ENCODE measurements at regions not wholly inside any gene's neighbourhood (a gene's known extent, or its start where the extent isn't known, plus 50 kb on each side); places are given as distances from the start of the nearest gene placed in this dataset.
"Not testable (repeated sequence)": the region's sequence is repeated elsewhere in the genome, so short reads cannot be mapped to it uniquely, and the experiment has no call there.

DNA sequence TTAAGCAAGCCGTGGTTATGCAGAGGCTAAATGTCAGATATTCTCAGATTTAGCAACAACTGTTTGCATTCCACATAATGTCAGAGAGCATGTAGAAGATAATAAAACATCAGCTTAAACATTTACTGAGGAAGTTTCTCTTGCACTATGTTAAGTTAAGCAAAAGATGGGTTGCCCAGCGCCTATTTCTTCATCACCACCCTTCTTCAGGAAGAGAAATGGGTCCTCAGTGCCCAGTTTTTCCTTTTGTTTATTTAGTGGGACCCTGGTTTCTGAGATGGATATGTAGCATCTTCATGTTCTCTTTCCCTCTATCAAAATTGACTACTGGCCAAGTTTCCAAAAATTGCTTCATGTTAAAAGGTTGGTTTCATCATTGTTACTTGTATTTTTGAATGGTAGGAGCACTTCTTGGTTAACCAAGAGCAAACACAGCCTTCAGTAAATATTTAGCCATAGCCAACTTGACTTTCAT is 356.8 kb downstream of the RFC3 start:
- DNase-seq = no peak
- in situ Hi-C loops (cut with HindIII; ENCODE audit: low pct_ligation_motif_present, low pct_unique_long_range_greater_than_20kb, low sequenced_read_pairs) = no loop called here

- in situ Hi-C loops (cut with HindIII; ENCODE audit: low pct_ligation_motif_present, low pct_unique_long_range_greater_than_20kb, low sequenced_read_pairs) = no loop called here
- no peak for DNase-seq
These were observed 357.6 kb downstream of the RFC3 start for GRCh38 chr13:34175551-34175950.

DNA sequence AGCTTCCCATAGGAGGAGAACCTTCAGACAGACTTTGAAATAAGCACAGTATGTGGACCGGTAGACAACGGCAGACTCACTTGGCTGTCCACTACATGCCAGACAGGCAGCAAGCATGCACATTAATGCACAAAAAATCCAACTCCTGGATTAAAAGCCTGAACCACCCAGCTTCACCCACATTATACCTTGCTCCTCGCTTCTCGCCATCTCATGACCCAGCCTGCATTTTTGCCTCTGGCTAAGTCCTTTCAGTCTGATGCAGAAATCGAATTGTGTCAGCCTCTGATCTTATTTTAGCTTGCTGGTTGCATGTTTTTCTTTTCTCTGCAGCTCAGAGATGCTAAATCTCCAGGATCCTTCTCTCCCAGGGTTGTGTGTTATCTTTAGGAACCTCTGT is 358.7 kb downstream of the RFC3 start:
- in situ Hi-C loops (cut with HindIII; ENCODE audit: low pct_ligation_motif_present, low pct_unique_long_range_greater_than_20kb, low sequenced_read_pairs) = no loop called here
- DNase-seq = no peak

GRCh38 chr13:34179481-34179880 is 361.5 kb downstream of the RFC3 start:
- DNase-seq = peak; percentile 4
- in situ Hi-C loops (cut with HindIII; ENCODE audit: low pct_ligation_motif_present, low pct_unique_long_range_greater_than_20kb, low sequenced_read_pairs) = no loop called here

- in situ Hi-C loops (cut with HindIII; ENCODE audit: low pct_ligation_motif_present, low pct_unique_long_range_greater_than_20kb, low sequenced_read_pairs) = no loop called here
- no peak for DNase-seq
These were observed 362.0 kb downstream of the RFC3 start for GRCh38 chr13:34179927-34180326.

- in situ Hi-C loops (cut with HindIII; ENCODE audit: low pct_ligation_motif_present, low pct_unique_long_range_greater_than_20kb, low sequenced_read_pairs); DNase-seq: not testable (repeated sequence)
These were observed 363.3 kb downstream of the RFC3 start for GRCh38 chr13:34181256-34181655.

- in situ Hi-C loops (cut with HindIII; ENCODE audit: low pct_ligation_motif_present, low pct_unique_long_range_greater_than_20kb, low sequenced_read_pairs) = no loop called here
- DNase-seq = no peak
These were observed 372.0 kb downstream of the RFC3 start for GRCh38 chr13:34189946-34190345.

DNA sequence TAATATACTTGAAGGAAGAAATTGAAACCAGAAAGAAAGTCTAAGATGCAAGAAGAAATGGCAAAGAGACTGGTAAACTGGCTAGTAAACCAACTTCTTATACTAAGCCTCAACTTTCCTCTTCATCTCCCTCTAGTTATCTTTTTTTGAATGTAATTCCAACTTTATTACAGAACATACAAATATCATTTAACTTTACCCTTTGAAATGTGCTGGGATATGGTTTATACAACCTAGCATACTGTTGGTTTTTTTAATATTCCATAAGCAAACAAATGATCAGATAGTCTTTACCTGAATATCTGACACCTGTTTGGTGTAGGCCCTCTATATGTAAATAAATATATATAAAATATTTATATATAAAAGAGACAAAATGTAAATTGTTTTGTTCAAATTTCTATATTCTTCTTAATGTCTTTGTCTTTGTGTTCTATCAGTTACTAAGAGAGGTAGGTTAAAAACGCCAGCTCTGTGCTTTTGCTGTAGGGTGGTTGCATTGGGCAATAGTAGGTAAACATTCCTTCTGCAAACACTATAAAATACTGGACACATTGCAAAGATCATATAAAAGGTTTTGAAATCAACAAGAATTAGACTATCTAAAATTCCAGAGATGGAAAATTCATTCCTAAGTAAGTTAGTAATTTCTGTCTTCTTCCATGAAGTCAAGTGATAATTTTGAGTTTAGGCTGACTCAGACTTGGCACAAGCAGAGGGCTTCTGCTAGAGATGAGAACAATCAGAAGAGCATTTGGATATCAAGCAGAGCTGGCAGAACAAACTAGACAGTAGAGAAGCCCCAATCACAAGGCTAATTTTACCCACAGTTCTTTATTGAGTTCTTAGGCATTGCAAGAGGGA is 383.3 kb downstream of the RFC3 start:
- in situ Hi-C loops (cut with HindIII; ENCODE audit: low pct_ligation_motif_present, low pct_unique_long_range_greater_than_20kb, low sequenced_read_pairs) = no loop called here
- no peak for DNase-seq

DNA sequence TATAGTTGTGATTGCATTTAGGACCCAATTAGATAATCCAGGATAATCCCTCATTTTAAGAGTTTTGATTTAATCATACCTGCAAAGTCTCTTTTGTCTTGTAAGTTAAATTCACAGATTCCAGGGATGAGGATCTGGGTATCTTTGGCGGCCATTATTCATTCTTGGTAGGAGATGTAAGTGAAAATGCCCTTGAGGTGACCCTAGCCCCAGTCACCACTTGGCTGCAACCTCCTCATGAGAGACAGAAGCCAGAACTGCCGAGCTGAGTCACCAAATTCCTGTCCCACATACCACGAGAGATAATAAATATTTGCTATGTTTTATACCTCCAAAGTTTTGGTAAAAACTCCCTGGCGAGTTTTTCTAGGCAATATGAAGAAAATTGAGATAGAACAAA is 389.4 kb downstream of the RFC3 start:
- DNase-seq = peak; percentile 5

GRCh38 chr13:34207872-34208271 is 389.9 kb downstream of the RFC3 start:
- in situ Hi-C loops (cut with HindIII; ENCODE audit: low pct_ligation_motif_present, low pct_unique_long_range_greater_than_20kb, low sequenced_read_pairs) = no loop called here
- DNase-seq = no peak

More for the DNA sequence above, 389.4 kb downstream of the RFC3 start:
- in situ Hi-C loops (cut with HindIII; ENCODE audit: low pct_ligation_motif_present, low pct_unique_long_range_greater_than_20kb, low sequenced_read_pairs) = no loop called here

- no peak for DNase-seq
- in situ Hi-C loops (cut with HindIII; ENCODE audit: low pct_ligation_motif_present, low pct_unique_long_range_greater_than_20kb, low sequenced_read_pairs) = no loop called here
These were observed 390.4 kb downstream of the RFC3 start for GRCh38 chr13:34208336-34208735.

DNA sequence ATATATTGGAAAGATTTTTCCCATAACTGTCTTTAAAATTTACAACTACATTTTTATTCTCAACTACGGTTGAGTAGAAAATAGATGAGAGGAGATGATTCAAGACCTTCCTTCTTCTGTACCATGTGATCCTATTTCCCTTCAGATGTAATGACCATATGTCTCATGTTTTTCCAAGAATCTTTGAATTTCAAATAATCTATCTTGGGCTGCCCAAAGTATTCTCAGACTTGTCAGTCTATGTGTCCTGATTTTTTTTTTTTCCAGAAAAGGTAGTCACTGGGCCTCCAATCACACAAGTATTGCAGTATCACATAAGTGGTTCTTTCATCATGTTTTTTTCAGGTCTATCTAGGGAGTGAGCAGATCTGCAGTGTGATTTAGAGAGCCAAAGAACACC is 392.4 kb downstream of the RFC3 start:
- no peak for DNase-seq
- in situ Hi-C loops (cut with HindIII; ENCODE audit: low pct_ligation_motif_present, low pct_unique_long_range_greater_than_20kb, low sequenced_read_pairs) = no loop called here

DNA sequence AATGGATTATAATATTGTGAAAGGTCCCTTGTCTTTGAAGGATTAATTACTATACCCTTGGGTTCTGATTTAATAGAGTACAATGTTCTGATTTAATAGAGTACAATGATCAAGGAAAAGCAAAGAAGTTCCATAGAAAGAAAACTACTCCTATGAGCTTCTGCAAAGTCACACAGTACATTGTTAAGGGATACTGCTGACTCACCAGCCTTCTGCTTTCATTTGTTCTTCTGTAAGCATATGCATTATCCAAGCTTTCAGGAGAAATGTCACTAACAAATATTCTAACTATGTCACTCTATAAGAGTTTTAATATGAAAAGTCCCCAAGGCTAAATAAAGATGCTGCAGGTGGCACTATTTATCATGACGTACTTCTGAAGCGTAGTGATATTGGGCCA is 396.7 kb downstream of the RFC3 start:
- no peak for DNase-seq
- in situ Hi-C loops (cut with HindIII; ENCODE audit: low pct_ligation_motif_present, low pct_unique_long_range_greater_than_20kb, low sequenced_read_pairs) = no loop called here

GRCh38 chr13:34216256-34216655 is 398.3 kb downstream of the RFC3 start:
- no peak for DNase-seq
- in situ Hi-C loops (cut with HindIII; ENCODE audit: low pct_ligation_motif_present, low pct_unique_long_range_greater_than_20kb, low sequenced_read_pairs) = no loop called here

- in situ Hi-C loops (cut with HindIII; ENCODE audit: low pct_ligation_motif_present, low pct_unique_long_range_greater_than_20kb, low sequenced_read_pairs) = no loop called here
- no peak for DNase-seq
These were observed 399.5 kb downstream of the RFC3 start for GRCh38 chr13:34217343-34218025.

DNA sequence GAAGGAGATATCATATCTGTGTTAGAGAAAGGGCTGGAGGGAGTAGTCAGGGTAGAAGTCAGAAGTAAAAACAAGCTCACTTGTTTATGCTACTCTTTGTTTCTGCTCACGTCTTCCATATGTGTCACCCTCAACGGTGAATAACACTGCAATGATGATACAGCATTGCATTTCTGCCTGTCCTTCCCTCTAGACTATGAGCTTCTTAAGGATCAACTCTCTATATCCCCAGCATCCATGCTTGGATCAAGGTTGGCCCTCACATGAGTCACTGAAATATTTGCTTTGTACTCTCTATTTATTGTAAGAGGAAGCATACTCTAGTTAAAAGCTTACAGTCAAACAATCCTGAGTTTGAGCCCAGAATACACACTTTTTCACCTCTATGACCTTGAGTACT is 406.0 kb downstream of the RFC3 start:
- in situ Hi-C loops (cut with HindIII; ENCODE audit: low pct_ligation_motif_present, low pct_unique_long_range_greater_than_20kb, low sequenced_read_pairs) = no loop called here

GRCh38 chr13:34224877-34225276 is 406.9 kb downstream of the RFC3 start:
- no peak for DNase-seq
- in situ Hi-C loops (cut with HindIII; ENCODE audit: low pct_ligation_motif_present, low pct_unique_long_range_greater_than_20kb, low sequenced_read_pairs) = no loop called here

More for the DNA sequence above, 406.0 kb downstream of the RFC3 start:
- DNase-seq = no peak

DNA sequence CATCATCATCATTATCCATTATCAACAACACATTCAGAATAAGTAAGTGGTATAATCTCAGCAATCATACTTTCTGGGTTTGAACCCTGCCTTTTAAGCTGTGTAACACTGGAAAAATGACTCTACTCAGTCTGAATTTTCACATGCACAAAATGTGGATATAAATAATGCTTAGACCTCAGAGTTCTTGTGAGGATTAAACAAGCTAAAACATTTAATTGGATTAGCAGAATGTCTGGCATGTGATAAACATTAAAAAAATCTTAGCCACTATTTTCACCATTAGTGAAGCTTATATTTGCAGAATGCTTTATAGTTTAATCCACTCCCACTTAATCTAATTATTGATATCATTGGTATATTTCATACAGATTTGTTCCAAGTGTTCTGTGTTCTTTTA is 412.3 kb downstream of the RFC3 start:
- in situ Hi-C loops (cut with HindIII; ENCODE audit: low pct_ligation_motif_present, low pct_unique_long_range_greater_than_20kb, low sequenced_read_pairs) = no loop called here
- no peak for DNase-seq

GRCh38 chr13:34241332-34241731 is 423.4 kb downstream of the RFC3 start:
- DNase-seq = no peak
- in situ Hi-C loops (cut with HindIII; ENCODE audit: low pct_ligation_motif_present, low pct_unique_long_range_greater_than_20kb, low sequenced_read_pairs) = no loop called here

- no peak for DNase-seq
- in situ Hi-C loops (cut with HindIII; ENCODE audit: low pct_ligation_motif_present, low pct_unique_long_range_greater_than_20kb, low sequenced_read_pairs) = no loop called here
These were observed 425.5 kb downstream of the RFC3 start for GRCh38 chr13:34243403-34243802.
